ENCODE measurements at regions not wholly inside any gene's neighbourhood (a gene's known extent, or its start where the extent isn't known, plus 50 kb on each side); places are given as distances from the start of the nearest gene placed in this dataset.

DNA sequence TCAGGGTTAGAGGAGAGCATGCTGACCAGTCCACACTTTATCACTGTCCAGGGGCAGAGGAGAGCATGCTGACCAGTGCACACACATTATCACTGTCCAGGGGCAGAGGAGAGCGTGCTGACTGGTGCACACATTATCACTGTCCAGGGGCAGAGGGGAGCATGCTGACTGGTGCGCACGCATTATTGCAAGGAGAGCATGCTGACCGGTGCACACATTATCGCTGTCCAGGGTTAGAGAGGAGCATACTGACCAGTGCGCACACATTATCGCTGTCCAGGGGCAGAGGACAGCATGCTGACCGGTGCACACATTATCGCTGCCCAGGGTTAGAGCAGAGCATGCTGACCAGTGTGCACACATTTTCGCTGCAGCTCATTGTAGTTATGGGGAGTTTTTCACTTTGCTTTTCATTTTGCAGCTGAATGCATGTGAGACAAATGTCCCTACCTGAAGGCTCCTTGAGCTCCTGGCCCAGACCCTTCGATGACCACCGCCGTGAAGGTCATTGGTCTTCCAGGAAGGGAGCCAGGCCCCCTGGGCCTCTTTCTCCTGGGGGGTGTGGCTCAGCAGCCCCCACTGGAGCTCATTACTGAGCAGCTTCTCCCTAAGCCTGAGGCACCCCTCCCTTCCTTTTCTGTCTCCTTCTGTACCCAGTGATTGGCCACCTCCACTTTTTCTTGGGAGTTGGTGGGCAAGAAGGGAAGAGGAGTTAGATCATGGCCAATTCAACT lies 178.8 kb upstream of the AFDN start:
- Histone ChIP-seq H3K27me3 (ENCODE audit: control insufficient read depth, insufficient read depth, low read length) (no peaks in the 10 kb centered on the region), H3K27ac (ENCODE audit: low read depth, low read length) (no peak overlapping the region), H3K4me3 (ENCODE audit: low read depth, low read length) (no peak overlapping the region), H3K9me3 (ENCODE audit: control insufficient read depth, insufficient read depth, low read length) (peaks cover 84% of the 10 kb centered on the region)
- POLR2A ChIA-PET = no interaction called here
- CTCF ChIA-PET = no interaction called here
- DNase-seq (ENCODE audit: low read depth, low spot score) = no peak
- TF ChIP-seq, protein P1, sequence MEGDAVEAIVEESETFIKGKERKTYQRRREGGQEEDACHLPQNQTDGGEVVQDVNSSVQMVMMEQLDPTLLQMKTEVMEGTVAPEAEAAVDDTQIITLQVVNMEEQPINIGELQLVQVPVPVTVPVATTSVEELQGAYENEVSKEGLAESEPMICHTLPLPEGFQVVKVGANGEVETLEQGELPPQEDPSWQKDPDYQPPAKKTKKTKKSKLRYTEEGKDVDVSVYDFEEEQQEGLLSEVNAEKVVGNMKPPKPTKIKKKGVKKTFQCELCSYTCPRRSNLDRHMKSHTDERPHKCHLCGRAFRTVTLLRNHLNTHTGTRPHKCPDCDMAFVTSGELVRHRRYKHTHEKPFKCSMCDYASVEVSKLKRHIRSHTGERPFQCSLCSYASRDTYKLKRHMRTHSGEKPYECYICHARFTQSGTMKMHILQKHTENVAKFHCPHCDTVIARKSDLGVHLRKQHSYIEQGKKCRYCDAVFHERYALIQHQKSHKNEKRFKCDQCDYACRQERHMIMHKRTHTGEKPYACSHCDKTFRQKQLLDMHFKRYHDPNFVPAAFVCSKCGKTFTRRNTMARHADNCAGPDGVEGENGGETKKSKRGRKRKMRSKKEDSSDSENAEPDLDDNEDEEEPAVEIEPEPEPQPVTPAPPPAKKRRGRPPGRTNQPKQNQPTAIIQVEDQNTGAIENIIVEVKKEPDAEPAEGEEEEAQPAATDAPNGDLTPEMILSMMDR (IDR thresholded peaks at IDR 0.05; ENCODE audit: low read depth, low read length) = no peak

DNA sequence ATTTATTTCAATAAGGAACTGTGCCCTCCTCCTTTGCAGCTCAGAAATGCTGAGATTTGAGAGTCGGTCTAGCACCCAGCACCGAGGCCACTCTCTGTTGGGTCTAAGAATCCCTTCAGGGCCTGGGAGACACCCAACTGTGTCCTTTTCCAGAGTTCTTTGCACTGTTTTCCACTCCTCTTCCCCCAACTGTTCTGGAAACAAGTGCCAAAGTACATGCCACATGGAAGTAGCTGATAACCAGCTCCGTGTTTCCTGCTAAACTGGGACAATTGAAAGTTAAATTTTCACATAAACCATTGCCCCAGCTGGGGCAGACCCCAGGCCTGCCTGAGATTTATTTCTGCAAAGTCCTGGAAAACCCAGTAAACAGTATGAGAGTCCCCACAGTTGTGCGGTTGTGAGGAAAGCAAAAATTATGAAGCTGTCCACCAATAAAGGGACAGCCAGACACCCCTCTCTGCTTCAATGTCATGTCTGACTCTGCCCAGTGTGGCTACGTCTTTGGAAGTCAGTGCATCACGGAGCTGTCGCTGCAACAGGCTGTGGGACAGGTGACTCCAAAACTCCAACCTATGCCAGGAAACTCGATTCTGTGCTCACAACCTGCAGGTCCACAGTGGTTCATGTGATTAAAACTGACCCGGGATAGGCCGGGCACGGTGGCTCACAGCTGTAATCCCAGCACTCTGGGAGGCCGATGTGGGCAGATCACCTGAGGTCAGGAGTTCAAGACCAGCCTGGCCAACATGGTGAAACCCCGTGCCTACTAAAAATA lies 178.0 kb upstream of the AFDN start:
- CTCF ChIA-PET = no interaction called here
- H3K27me3 ChIP-seq (ENCODE audit: control insufficient read depth, insufficient read depth, low read length) = no peaks in the 10 kb centered on the region
- no peak for DNase-seq (ENCODE audit: low read depth, low spot score)
- H3K27ac ChIP-seq (ENCODE audit: low read depth, low read length) = no peak overlapping the region
- peaks cover 86% of the 10 kb centered on the region for H3K9me3 ChIP-seq (ENCODE audit: control insufficient read depth, insufficient read depth, low read length)
- no peak overlapping the region for H3K4me3 ChIP-seq (ENCODE audit: low read depth, low read length)
- POLR2A ChIA-PET = no interaction called here
- TF ChIP-seq, protein P1 (IDR thresholded peaks at IDR 0.05; ENCODE audit: low read depth, low read length) = no peak

DNA sequence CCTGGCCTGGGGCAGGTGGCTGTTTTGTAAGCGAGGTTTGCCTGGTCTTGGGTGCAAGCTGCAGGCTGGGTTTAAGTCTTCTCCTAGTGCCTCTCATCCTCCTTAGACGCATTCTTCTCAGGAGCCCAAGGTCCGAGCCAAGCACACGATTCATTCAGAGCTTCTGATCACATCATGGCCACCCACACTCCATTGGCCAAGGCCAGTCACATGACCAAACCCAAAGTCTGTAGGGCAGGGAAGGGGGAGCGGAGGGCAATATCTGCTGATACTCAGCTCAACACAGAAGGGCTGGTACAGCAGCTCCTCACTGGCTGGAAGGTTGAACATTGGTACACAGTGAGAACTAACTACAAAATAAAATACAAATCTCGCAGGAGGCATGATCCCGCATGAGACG lies 177.2 kb upstream of the AFDN start:
- DNase-seq (ENCODE audit: low read depth, low spot score) = no peak
- Histone ChIP-seq H3K27ac (ENCODE audit: low read depth, low read length) (no peak overlapping the region), H3K9me3 (ENCODE audit: control insufficient read depth, insufficient read depth, low read length) (peaks cover 85% of the 10 kb centered on the region), H3K27me3 (ENCODE audit: control insufficient read depth, insufficient read depth, low read length) (no peaks in the 10 kb centered on the region), H3K4me3 (ENCODE audit: low read depth, low read length) (no peak overlapping the region)
- TF ChIP-seq, protein P1 (IDR thresholded peaks at IDR 0.05; ENCODE audit: low read depth, low read length) = no peak
- CTCF ChIA-PET = no interaction called here
- POLR2A ChIA-PET = no interaction called here

DNA sequence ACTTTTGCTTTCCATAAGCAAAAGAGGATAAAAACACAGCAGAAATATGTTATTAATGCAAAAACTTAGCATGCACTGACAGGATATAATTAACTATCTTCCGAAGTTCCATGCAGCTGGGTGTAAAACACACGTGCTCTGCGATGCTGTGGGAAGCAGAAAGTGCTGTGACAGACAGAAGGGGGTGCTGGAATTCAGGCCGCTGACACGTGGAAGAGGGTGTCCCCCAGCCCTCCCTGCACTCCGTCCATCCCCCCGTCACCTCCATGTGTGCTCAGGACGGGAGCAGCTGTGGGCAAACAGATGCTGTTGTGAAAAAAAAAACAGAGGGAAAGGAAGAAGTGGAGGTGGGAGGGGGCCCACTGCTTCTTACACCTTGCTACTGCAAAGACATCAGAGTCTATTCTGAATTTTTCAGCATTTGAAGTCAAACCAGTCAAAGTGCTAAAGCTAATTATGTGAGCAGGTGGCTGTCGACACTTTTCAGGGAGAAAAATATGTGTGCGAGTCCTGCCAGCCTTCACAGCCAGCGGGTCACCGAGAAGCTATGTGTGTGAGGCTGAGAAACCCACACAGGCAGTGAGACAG lies 175.9 kb upstream of the AFDN start:
- Histone ChIP-seq H3K27ac (ENCODE audit: low read depth, low read length) (no peak overlapping the region), H3K9me3 (ENCODE audit: control insufficient read depth, insufficient read depth, low read length) (peaks cover 76% of the 10 kb centered on the region), H3K4me3 (ENCODE audit: low read depth, low read length) (no peak overlapping the region), H3K27me3 (ENCODE audit: control insufficient read depth, insufficient read depth, low read length) (no peaks in the 10 kb centered on the region)
- TF ChIP-seq, protein P1 (IDR thresholded peaks at IDR 0.05; ENCODE audit: low read depth, low read length) = no peak
- ChIA-PET POLR2A (no interaction called here), CTCF (no interaction called here)
- DNase-seq (ENCODE audit: low read depth, low spot score) = no peak
